Tibial artery (tissue), 4 donors: ENCODE measurements at regions not wholly inside any gene's neighbourhood (a gene's known extent, or its start where the extent isn't known, plus 50 kb on each side); places are given as distances from the start of the nearest gene placed in this dataset.

Experiments
- DNase-seq, 2 donors: peaks; one replicate each; pipeline ENCODE4 v3.0.0-alpha.2; 2019
- H3K27ac ChIP-seq, 2 donors: fragments of 200-600 bp; sonication (generic) in 1 of 2; 1 replicate in 1 of 2; 2 replicates in 1 of 2; pipeline ENCODE4 v1.5.1; 2018 to 2019; ENCODE audit warnings: mild to moderate bottlenecking in 1 of 2
- H3K27me3 ChIP-seq, 2 donors: fragments of 200-600 bp; sonication (generic) in 1 of 2; one replicate each; pipeline versions ENCODE4 v1.5.1 to v1.6.0; 2016 to 2019
- H3K36me3 ChIP-seq, 3 donors: fragments of 200-600 bp; sonication (generic) in 2 of 3; one replicate each; pipeline ENCODE4 v1.5.1; 2016 to 2019; ENCODE audit warnings: mild to moderate bottlenecking in 2 of 3
- H3K4me1 ChIP-seq, 4 donors: fragments of 200-600 bp; sonication (generic) in 2 of 4; 1 replicate in 3 of 4; 2 replicates in 1 of 4; pipeline ENCODE4 v1.5.1; 2016 to 2019
- H3K4me3 ChIP-seq, 2 donors: fragments of 200-600 bp; sonication (generic) in 1 of 2; 1 replicate in 1 of 2; 2 replicates in 1 of 2; pipeline ENCODE4 v1.5.1; 2018 to 2019; ENCODE audit warnings: mild to moderate bottlenecking in 2 of 2
- H3K9me3 ChIP-seq, 3 donors: fragments of 200-600 bp; sonication (generic) in 1 of 3; one replicate each; pipeline ENCODE4 v1.5.1; 2016 to 2019
- intact Hi-C: fragments of 100-400 bp; cut with DNase I; formaldehyde crosslinking; loops from one replicate; pipeline ENCODE4 v1.15.0; 2023; ENCODE audit warnings: low total_unique reads
- TF ChIP-seq, protein P1 (sequence below), 2 experiments: fragments of 200-600 bp in 1 of 2; fragments of 450-650 bp in 1 of 2; IDR thresholded peaks; one replicate each; pipeline ENCODE4 v1.5.1; 2017 to 2019; ENCODE audit warnings: antibody characterized with exemption in 2 of 2, mild to moderate bottlenecking in 1 of 2, moderate library complexity in 1 of 2

DNA sequence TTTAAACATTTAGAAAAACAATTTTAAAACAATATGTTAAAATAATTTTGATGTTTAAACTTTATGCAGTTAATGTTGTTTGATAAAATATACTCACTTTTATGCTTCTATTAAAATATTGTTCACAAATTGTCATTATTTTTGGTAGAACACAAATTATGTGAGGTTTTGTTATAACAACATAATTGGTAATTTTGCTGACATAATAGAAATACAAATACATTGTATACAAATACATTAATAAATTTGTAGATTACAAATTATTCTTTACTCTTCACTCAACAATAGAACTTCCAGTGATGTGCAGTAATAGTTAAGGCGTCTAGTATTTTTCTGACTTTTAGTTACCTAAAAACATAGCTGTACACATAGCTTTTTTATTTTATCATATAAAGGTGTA, 1472.4 kb upstream of the ADGRL3 start:
- DNase-seq = no peak
- H3K9me3 ChIP-seq = peaks cover 0 to 5% (median 0%) of the 10 kb centered on the region in 3 donors
- no peak overlapping the region for H3K27ac ChIP-seq
- H3K4me3 ChIP-seq = no peak overlapping the region
- H3K4me1 ChIP-seq = no peaks in the 10 kb centered on the region
- no peaks in the 10 kb centered on the region for H3K36me3 ChIP-seq
- H3K27me3 ChIP-seq = no peaks in the 10 kb centered on the region
- TF ChIP-seq, protein P1, sequence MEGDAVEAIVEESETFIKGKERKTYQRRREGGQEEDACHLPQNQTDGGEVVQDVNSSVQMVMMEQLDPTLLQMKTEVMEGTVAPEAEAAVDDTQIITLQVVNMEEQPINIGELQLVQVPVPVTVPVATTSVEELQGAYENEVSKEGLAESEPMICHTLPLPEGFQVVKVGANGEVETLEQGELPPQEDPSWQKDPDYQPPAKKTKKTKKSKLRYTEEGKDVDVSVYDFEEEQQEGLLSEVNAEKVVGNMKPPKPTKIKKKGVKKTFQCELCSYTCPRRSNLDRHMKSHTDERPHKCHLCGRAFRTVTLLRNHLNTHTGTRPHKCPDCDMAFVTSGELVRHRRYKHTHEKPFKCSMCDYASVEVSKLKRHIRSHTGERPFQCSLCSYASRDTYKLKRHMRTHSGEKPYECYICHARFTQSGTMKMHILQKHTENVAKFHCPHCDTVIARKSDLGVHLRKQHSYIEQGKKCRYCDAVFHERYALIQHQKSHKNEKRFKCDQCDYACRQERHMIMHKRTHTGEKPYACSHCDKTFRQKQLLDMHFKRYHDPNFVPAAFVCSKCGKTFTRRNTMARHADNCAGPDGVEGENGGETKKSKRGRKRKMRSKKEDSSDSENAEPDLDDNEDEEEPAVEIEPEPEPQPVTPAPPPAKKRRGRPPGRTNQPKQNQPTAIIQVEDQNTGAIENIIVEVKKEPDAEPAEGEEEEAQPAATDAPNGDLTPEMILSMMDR (IDR thresholded peaks at IDR 0.05) = no peak
- intact Hi-C loops = no loop called here

DNA sequence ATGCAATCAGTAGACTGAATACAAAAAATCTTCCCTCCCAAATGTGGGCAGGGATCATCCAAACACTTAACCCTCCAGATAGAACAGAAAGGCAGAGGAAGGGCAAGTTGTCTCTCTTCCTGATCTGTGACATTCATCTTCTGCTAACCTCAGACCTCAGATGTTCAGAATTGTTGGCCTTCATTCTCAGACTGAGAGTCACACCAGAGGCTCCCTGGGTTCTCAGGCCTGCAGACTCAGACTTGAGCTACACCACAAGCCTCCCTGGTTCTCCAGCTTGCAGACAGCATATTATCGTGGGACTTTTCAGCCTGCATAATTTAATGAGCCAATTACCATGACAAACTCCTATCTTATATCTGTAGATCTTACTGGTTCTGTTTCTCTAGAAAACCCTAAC, 1471.6 kb upstream of the ADGRL3 start:
- no peaks in the 10 kb centered on the region for H3K27me3 ChIP-seq
- TF ChIP-seq, protein P1 (IDR thresholded peaks at IDR 0.05) = no peak
- no peak overlapping the region for H3K4me3 ChIP-seq
- intact Hi-C loops = no loop called here
- H3K4me1 ChIP-seq = no peaks in the 10 kb centered on the region
- peaks cover 0 to 5% (median 0%) of the 10 kb centered on the region in 3 donors for H3K9me3 ChIP-seq
- no peak overlapping the region for H3K27ac ChIP-seq
- no peaks in the 10 kb centered on the region for H3K36me3 ChIP-seq
- DNase-seq = no peak

DNA sequence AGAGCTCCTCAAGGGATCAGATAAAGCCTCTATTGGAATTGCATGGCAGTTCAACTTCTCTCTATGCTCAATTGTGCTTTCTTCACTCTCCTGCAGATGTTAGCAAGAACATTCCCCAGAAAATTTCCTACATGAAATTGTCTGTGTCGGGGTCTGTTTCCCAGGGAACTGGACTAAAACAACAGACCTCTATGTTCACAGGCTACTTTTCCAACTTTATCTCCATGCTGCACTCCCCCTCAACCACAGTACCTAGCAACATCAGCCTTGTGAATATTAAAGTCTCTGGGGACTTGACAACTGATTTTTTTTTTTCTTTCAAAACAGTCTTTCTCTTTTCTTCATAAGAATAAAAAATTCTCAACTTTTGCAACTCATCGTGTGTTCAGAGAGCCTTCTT, 1470.8 kb upstream of the ADGRL3 start:
- H3K27ac ChIP-seq = no peak overlapping the region
- H3K4me1 ChIP-seq = no peaks in the 10 kb centered on the region
- H3K27me3 ChIP-seq = no peaks in the 10 kb centered on the region
- H3K4me3 ChIP-seq = no peak overlapping the region
- no peaks in the 10 kb centered on the region for H3K36me3 ChIP-seq
- no peak for DNase-seq
- intact Hi-C loops = no loop called here
- TF ChIP-seq, protein P1 (IDR thresholded peaks at IDR 0.05) = no peak
- H3K9me3 ChIP-seq = peaks cover 0 to 4% (median 0%) of the 10 kb centered on the region in 3 donors

DNA sequence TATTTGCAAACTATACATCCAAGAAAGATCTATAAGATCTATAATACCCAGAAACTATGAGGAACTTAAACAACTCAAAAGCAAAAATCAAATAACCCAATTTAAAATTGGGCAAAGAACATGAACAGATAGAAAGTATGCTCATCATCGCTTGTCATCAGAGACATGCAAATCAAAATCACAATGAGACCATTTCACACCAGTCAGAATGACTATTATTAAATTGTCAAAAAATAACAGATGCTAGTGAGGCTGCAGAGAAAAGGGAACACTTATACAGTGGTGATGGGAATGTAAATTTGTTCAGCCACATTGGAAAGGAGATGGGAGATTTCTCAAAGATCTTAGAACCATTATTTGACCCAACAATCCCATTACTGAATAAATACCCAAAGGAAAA, 1451.7 kb upstream of the ADGRL3 start:
- intact Hi-C loops = no loop called here
- no peaks in the 10 kb centered on the region for H3K4me1 ChIP-seq
- no peak overlapping the region for H3K4me3 ChIP-seq
- TF ChIP-seq, protein P1 (IDR thresholded peaks at IDR 0.05) = no peak
- H3K9me3 ChIP-seq = peaks cover 0 to 3% (median 0%) of the 10 kb centered on the region in 3 donors
- H3K27ac ChIP-seq = no peak overlapping the region
- H3K36me3 ChIP-seq = no peaks in the 10 kb centered on the region
- H3K27me3 ChIP-seq = no peaks in the 10 kb centered on the region
- DNase-seq = no peak

DNA sequence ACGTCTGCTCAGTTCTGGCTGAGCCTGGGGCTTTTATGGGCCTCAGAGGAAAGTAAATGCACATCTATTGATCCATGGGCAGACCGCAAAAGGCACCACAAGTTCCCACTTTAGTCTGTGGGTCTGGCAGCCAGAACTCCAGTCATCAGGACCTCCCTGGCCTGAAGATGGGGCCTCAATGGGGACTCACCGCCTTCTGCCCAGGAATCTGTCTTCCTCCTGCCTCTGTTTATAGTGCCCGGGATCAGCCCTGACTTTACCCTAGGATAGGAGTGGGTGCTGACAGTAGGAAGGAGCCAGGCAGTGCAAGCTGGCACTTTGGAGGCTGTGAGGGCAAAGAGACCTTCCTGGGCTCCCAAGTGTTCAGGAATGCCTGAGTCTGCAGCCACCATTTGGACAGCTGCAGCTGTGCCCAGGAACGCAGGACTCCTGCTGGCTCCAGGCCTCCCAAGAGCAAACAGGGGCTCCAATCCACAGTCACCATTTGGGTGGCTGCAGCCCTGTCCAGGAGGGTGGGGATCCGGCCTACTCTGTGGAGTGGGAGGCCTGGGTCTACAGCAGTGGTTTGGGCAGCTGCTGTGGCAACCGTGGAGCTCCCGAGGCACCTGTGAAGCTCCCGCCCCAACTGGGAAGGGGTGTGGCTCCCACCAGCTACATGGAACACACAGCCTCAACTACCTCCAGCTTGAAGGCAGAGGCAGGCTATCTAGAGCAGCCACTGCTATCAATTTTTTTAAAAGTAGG, 1440.9 kb upstream of the ADGRL3 start:
- intact Hi-C loops = no loop called here

More for the DNA sequence above, 1440.9 kb upstream of the ADGRL3 start:
- H3K9me3 ChIP-seq = no peaks in the 10 kb centered on the region
- no peaks in the 10 kb centered on the region for H3K27me3 ChIP-seq
- H3K36me3 ChIP-seq = no peaks in the 10 kb centered on the region
- H3K4me1 ChIP-seq = no peaks in the 10 kb centered on the region
- H3K27ac ChIP-seq = no peak overlapping the region
- TF ChIP-seq, protein P1 (IDR thresholded peaks at IDR 0.05) = no peak
- no peak overlapping the region for H3K4me3 ChIP-seq
- peak in 1 of 2 donors; percentile 52 for DNase-seq
